Central memory CD8-positive, alpha-beta T cell (primary cell): ENCODE measurements at regions not wholly inside any gene's neighbourhood (a gene's known extent, or its start where the extent isn't known, plus 50 kb on each side); places are given as distances from the start of the nearest gene placed in this dataset.

Source experiments
- ATAC-seq: fragments of 150-1000 bp; cut with Tn5 transposase; replicated peaks from 2 replicates; pipeline ENCODE4 v1.10.0; 2022; ENCODE audit warnings: mild to moderate bottlenecking, moderate FRiP score, moderate number of reproducible peaks; ENCODE audit not compliant: poor library complexity, severe bottlenecking; ENCODE audit errors: extremely low read depth
- DNase-seq, 2 donors: peaks; one replicate each; pipeline ENCODE4 v3.0.0; 2021; ENCODE audit warnings: low spot score in 2 of 2
- H3K27ac Mint-ChIP-seq: one replicate; pipeline ENCODE4 v1.8.0; 2022; ENCODE audit warnings: low read depth, mild to moderate bottlenecking, moderate library complexity, mixed read lengths
- H3K27me3 Mint-ChIP-seq: one replicate; pipeline ENCODE4 v1.8.0; 2022; ENCODE audit warnings: mixed read lengths
- H3K36me3 Mint-ChIP-seq: one replicate; pipeline ENCODE4 v1.8.0; 2022; ENCODE audit warnings: mild to moderate bottlenecking, moderate library complexity, mixed read lengths; ENCODE audit not compliant: insufficient read depth
- H3K4me1 Mint-ChIP-seq: one replicate; pipeline ENCODE4 v1.8.0; 2022; ENCODE audit warnings: mixed read lengths
- H3K4me3 Mint-ChIP-seq: one replicate; pipeline ENCODE4 v1.8.0; 2022; ENCODE audit warnings: mild to moderate bottlenecking, moderate library complexity, mixed read lengths
- H3K9me3 Mint-ChIP-seq: one replicate; pipeline ENCODE4 v1.8.0; 2022; ENCODE audit warnings: mixed read lengths

GRCh38 chr4:63777601-63778000 lies 631.6 kb downstream of the TECRL start:
- H3K4me1 Mint-ChIP-seq = no peaks in the 10 kb centered on the region
- no peak overlapping the region for H3K27ac Mint-ChIP-seq

GRCh38 chr4:63764400-63764799 lies 644.9 kb downstream of the TECRL start:
- ATAC-seq (no peak), DNase-seq (no peak)
- Mint-ChIP-seq H3K9me3 (peaks cover 19% of the 10 kb centered on the region), H3K27me3 (no peaks in the 10 kb centered on the region), H3K36me3 (no peaks in the 10 kb centered on the region), H3K27ac (no peak overlapping the region), H3K4me1 (no peaks in the 10 kb centered on the region), H3K4me3 (no peak overlapping the region)

More at GRCh38 chr4:63777601-63778000, 631.6 kb downstream of the TECRL start:
- H3K27me3 Mint-ChIP-seq = no peaks in the 10 kb centered on the region
- no peak overlapping the region for H3K4me3 Mint-ChIP-seq
- ATAC-seq (no peak), DNase-seq (no peak)
- H3K36me3 Mint-ChIP-seq = no peaks in the 10 kb centered on the region
- peaks cover 19% of the 10 kb centered on the region for H3K9me3 Mint-ChIP-seq

GRCh38 chr4:63757929-63758328 lies 651.3 kb downstream of the TECRL start:
- Mint-ChIP-seq H3K27me3 (no peaks in the 10 kb centered on the region), H3K36me3 (no peaks in the 10 kb centered on the region), H3K4me3 (no peak overlapping the region), H3K27ac (no peak overlapping the region), H3K9me3 (peaks cover 16% of the 10 kb centered on the region), H3K4me1 (no peaks in the 10 kb centered on the region)
- DNase-seq (no peak), ATAC-seq (no peak)

GRCh38 chr4:63742882-63743281 lies 666.4 kb downstream of the TECRL start:
- DNase-seq (no peak), ATAC-seq (no peak)
- Mint-ChIP-seq H3K4me1 (no peaks in the 10 kb centered on the region), H3K9me3 (no peaks in the 10 kb centered on the region), H3K36me3 (peaks cover 1% of the 10 kb centered on the region), H3K27me3 (no peaks in the 10 kb centered on the region), H3K4me3 (no peak overlapping the region), H3K27ac (no peak overlapping the region)

GRCh38 chr4:63729519-63729918 lies 679.7 kb downstream of the TECRL start:
- no peak overlapping the region for H3K4me3 Mint-ChIP-seq
- H3K9me3 Mint-ChIP-seq = peaks cover 24% of the 10 kb centered on the region
- H3K27me3 Mint-ChIP-seq = no peaks in the 10 kb centered on the region
- ATAC-seq = no peak
- no peak overlapping the region for H3K27ac Mint-ChIP-seq
- DNase-seq = no peak
- no peaks in the 10 kb centered on the region for H3K4me1 Mint-ChIP-seq
- no peaks in the 10 kb centered on the region for H3K36me3 Mint-ChIP-seq

GRCh38 chr4:63728480-63729177 lies 680.6 kb downstream of the TECRL start:
- no peak overlapping the region for H3K27ac Mint-ChIP-seq
- DNase-seq = no peak
- H3K9me3 Mint-ChIP-seq = peaks cover 25% of the 10 kb centered on the region
- no peak for ATAC-seq
- no peak overlapping the region for H3K4me3 Mint-ChIP-seq
- H3K36me3 Mint-ChIP-seq = no peaks in the 10 kb centered on the region
- no peaks in the 10 kb centered on the region for H3K27me3 Mint-ChIP-seq
- no peaks in the 10 kb centered on the region for H3K4me1 Mint-ChIP-seq

GRCh38 chr4:63717384-63717783 lies 691.9 kb downstream of the TECRL start:
- Mint-ChIP-seq H3K36me3 (no peaks in the 10 kb centered on the region), H3K9me3 (peaks cover 14% of the 10 kb centered on the region), H3K4me1 (no peaks in the 10 kb centered on the region), H3K27me3 (no peaks in the 10 kb centered on the region), H3K4me3 (no peak overlapping the region), H3K27ac (no peak overlapping the region)
- ATAC-seq = no peak
- DNase-seq = no peak

GRCh38 chr4:63708661-63709060 lies 700.6 kb downstream of the TECRL start:
- H3K9me3 Mint-ChIP-seq = no peaks in the 10 kb centered on the region
- no peak for ATAC-seq

GRCh38 chr4:63700569-63700968 lies 708.7 kb downstream of the TECRL start:
- no peak overlapping the region for H3K27ac Mint-ChIP-seq
- H3K4me3 Mint-ChIP-seq = no peak overlapping the region
- no peaks in the 10 kb centered on the region for H3K36me3 Mint-ChIP-seq
- peaks cover 14% of the 10 kb centered on the region for H3K9me3 Mint-ChIP-seq
- H3K4me1 Mint-ChIP-seq = no peaks in the 10 kb centered on the region
- H3K27me3 Mint-ChIP-seq = no peaks in the 10 kb centered on the region
- ATAC-seq = no peak
- no peak for DNase-seq

More at GRCh38 chr4:63708661-63709060, 700.6 kb downstream of the TECRL start:
- no peak overlapping the region for H3K4me3 Mint-ChIP-seq
- H3K4me1 Mint-ChIP-seq = no peaks in the 10 kb centered on the region
- DNase-seq = no peak
- H3K27ac Mint-ChIP-seq = no peak overlapping the region
- H3K36me3 Mint-ChIP-seq = no peaks in the 10 kb centered on the region
- no peaks in the 10 kb centered on the region for H3K27me3 Mint-ChIP-seq

GRCh38 chr4:63693321-63693720 lies 715.9 kb downstream of the TECRL start:
- Mint-ChIP-seq H3K4me1 (no peaks in the 10 kb centered on the region), H3K4me3 (no peak overlapping the region), H3K27me3 (no peaks in the 10 kb centered on the region), H3K9me3 (peaks cover 34% of the 10 kb centered on the region), H3K27ac (no peak overlapping the region), H3K36me3 (no peaks in the 10 kb centered on the region)
- no peak for ATAC-seq
- DNase-seq = no peak

GRCh38 chr4:63678358-63678931 lies 730.8 kb downstream of the TECRL start:
- DNase-seq (no peak), ATAC-seq (no peak)
- H3K9me3 Mint-ChIP-seq = no peaks in the 10 kb centered on the region
- no peaks in the 10 kb centered on the region for H3K4me1 Mint-ChIP-seq
- H3K36me3 Mint-ChIP-seq = no peaks in the 10 kb centered on the region
- no peak overlapping the region for H3K27ac Mint-ChIP-seq
- no peak overlapping the region for H3K4me3 Mint-ChIP-seq
- H3K27me3 Mint-ChIP-seq = no peaks in the 10 kb centered on the region

- DNase-seq = no peak
- Mint-ChIP-seq H3K27ac (no peak overlapping the region), H3K9me3 (peaks cover 7% of the 10 kb centered on the region), H3K4me3 (no peak overlapping the region), H3K27me3 (no peaks in the 10 kb centered on the region), H3K4me1 (no peaks in the 10 kb centered on the region), H3K36me3 (no peaks in the 10 kb centered on the region)
- no peak for ATAC-seq
Measured at GRCh38 chr4:63670735-63671134, 738.5 kb downstream of the TECRL start.

- Mint-ChIP-seq H3K9me3 (peaks cover 7% of the 10 kb centered on the region), H3K27ac (no peak overlapping the region), H3K4me3 (no peak overlapping the region), H3K4me1 (no peaks in the 10 kb centered on the region), H3K27me3 (no peaks in the 10 kb centered on the region), H3K36me3 (no peaks in the 10 kb centered on the region)
- DNase-seq (no peak), ATAC-seq (no peak)
Measured at GRCh38 chr4:63663870-63664269, 745.4 kb downstream of the TECRL start.
